HEK293T (cell line): ENCODE measurements at regions not wholly inside any gene's neighbourhood (a gene's known extent, or its start where the extent isn't known, plus 50 kb on each side); places are given as distances from the start of the nearest gene placed in this dataset.

Experiments
- BHLHE40 ChIP-seq: fragments of 450-650 bp; IDR thresholded peaks from 2 replicates; pipeline ENCODE4 v1.6.1; 2016; ENCODE audit warnings: mild to moderate bottlenecking, moderate library complexity, borderline replicate concordance
- FOXM1 ChIP-seq: fragments of 450-650 bp; IDR thresholded peaks from 2 replicates; pipeline ENCODE4 v1.6.1; 2017; ENCODE audit warnings: mild to moderate bottlenecking, borderline replicate concordance
- SP1 ChIP-seq: fragments of 450-650 bp; IDR thresholded peaks from 2 replicates; pipeline ENCODE4 v1.6.1; 2017
- SUZ12 ChIP-seq: fragments of 450-650 bp; IDR thresholded peaks from 2 replicates; pipeline ENCODE4 v1.6.1; 2016; ENCODE audit warnings: mild to moderate bottlenecking
- TARDBP ChIP-seq: fragments of 450-650 bp; IDR thresholded peaks from 2 replicates; pipeline ENCODE4 v1.6.1; 2016

DNA sequence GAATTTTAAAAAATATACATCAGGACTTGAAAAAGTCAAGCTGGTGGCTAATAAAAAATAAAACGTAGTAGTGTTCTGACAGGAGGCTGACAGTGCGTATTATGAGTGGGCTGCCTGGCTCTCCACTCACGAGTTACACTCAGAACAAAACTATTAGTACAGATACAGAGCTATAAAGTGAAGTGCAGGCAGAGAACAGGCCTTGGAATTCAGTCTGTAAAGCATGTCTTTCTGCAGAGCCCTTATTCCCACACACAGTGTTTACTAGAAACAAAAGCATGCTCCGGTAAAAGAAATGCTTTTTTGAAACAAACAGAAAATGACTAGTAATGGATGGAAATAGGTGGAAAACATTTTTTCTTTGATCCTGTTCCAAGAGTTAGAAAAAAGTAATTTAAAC lies 334.7 kb downstream of the DIRAS2 start:
- no peak for TF ChIP-seq TARDBP
- no peak for TF ChIP-seq FOXM1
- TF ChIP-seq SUZ12: no peak
- no peak for TF ChIP-seq SP1
- no peak for TF ChIP-seq BHLHE40
